SK-N-SH (cell line): ENCODE measurements at regions not wholly inside any gene's neighbourhood (a gene's known extent, or its start where the extent isn't known, plus 50 kb on each side); places are given as distances from the start of the nearest gene placed in this dataset.

Source experiments
- CTCF ChIA-PET: fragments of 300-600, 350-600 bp; formaldehyde crosslinking; extraction: SDS; loops from one replicate; lab custom pipeline; 2021; lab: Yijun Ruan, JAX
- POLR2A ChIA-PET: fragments of 350-600 bp; sonication (Branson Sonifier 250); formaldehyde crosslinking; extraction: SDS; loops from one replicate; lab custom pipeline; 2020; ENCODE audit warnings: antibody characterized with exemption, inconsistent platforms; lab: Yijun Ruan, JAX
- DNase-seq: peaks from one replicate; pipeline ENCODE4 v3.0.0; 2012
- H2AFZ ChIP-seq: fragments of 200-600 bp; sonication (generic); 2 replicates; pipeline ENCODE4 v1.8.1; 2016; ENCODE audit warnings: antibody characterized with exemption, mild to moderate bottlenecking, low read depth
- H3F3A ChIP-seq: fragments of 200-600 bp; sonication (generic); replicated peaks from 2 replicates; pipeline ENCODE3; 2016; ENCODE audit warnings: antibody characterized with exemption, mild to moderate bottlenecking; ENCODE audit not compliant: insufficient read depth
- H3K27ac ChIP-seq, 2 experiments: fragments of 200-500 bp in 1 of 2; fragments of 200-600 bp in 1 of 2; sonication (Bioruptor generic) in 1 of 2; sonication (generic), shearing (Covaris generic) in 1 of 2; 2 replicates each; pipeline versions ENCODE4 v1.5.1 to v1.6.1; 2014 to 2016; ENCODE audit warnings: low read depth in 2 of 2, inconsistent platforms in 1 of 2, low read length in 1 of 2, mild to moderate bottlenecking in 1 of 2, mixed read lengths in 1 of 2
- H3K27me3 ChIP-seq: fragments of 200-600 bp; sonication (generic), shearing (Covaris generic); 2 replicates; pipeline ENCODE4 v1.6.1; 2016; ENCODE audit warnings: mixed run types; ENCODE audit not compliant: insufficient read depth
- H3K36me3 ChIP-seq, 2 experiments: fragments of 200-500 bp in 1 of 2; fragments of 200-600 bp in 1 of 2; sonication (Bioruptor generic) in 1 of 2; sonication (generic) in 1 of 2; replicated peaks in 1 of 2; 2 replicates each; pipeline versions ENCODE3 to v1.5.1; 2014 to 2016; ENCODE audit warnings: low read length in 1 of 2, mild to moderate bottlenecking in 1 of 2; ENCODE audit not compliant: insufficient read depth in 2 of 2, control insufficient read depth in 1 of 2
- H3K4me1 ChIP-seq, 2 experiments: fragments of 200-500 bp in 1 of 2; fragments of 200-600 bp in 1 of 2; sonication (Bioruptor generic) in 1 of 2; sonication (generic), shearing (Covaris generic) in 1 of 2; 2 replicates each; pipeline versions ENCODE4 v1.5.1 to v1.6.1; 2014 to 2016; ENCODE audit warnings: low read depth in 1 of 2, low read length in 1 of 2, mixed run types in 1 of 2; ENCODE audit not compliant: insufficient read depth in 2 of 2, control insufficient read depth in 1 of 2
- H3K4me2 ChIP-seq: fragments of 200-600 bp; sonication (generic), shearing (Covaris generic); 2 replicates; pipeline ENCODE4 v1.6.1; 2017; ENCODE audit warnings: mixed run types
- H3K4me3 ChIP-seq, 2 experiments: fragments of 200-500 bp in 1 of 2; fragments of 200-600 bp in 1 of 2; sonication (Bioruptor generic) in 1 of 2; sonication (generic), shearing (Covaris generic) in 1 of 2; 2 replicates each; pipeline versions ENCODE4 v1.5.1 to v1.8.1; 2014 to 2016; ENCODE audit warnings: low read depth in 2 of 2, inconsistent platforms in 1 of 2, low read length in 1 of 2, mild to moderate bottlenecking in 1 of 2, mixed read lengths in 1 of 2, moderate library complexity in 1 of 2
- H3K79me2 ChIP-seq: fragments of 200-600 bp; sonication (generic); 2 replicates; pipeline ENCODE4 v1.8.1; 2017; ENCODE audit warnings: mild to moderate bottlenecking; ENCODE audit not compliant: insufficient read depth
- H3K9ac ChIP-seq: fragments of 200-600 bp; sonication (generic); 2 replicates; pipeline ENCODE4 v1.6.1; 2017; ENCODE audit warnings: mixed run types
- H3K9me2 ChIP-seq: fragments of 200-600 bp; sonication (generic); 2 replicates; pipeline ENCODE4 v1.6.1; 2017; ENCODE audit warnings: mixed run types
- H3K9me3 ChIP-seq: fragments of 200-600 bp; sonication (generic); 2 replicates; pipeline ENCODE4 v1.6.1; 2017; ENCODE audit warnings: mixed run types, mild to moderate bottlenecking, moderate library complexity
- H4K20me1 ChIP-seq: fragments of 200-600 bp; sonication (generic); 2 replicates; pipeline ENCODE4 v1.6.1; 2017; ENCODE audit warnings: mild to moderate bottlenecking, mixed run types; ENCODE audit not compliant: insufficient read depth
- EP300 ChIP-seq, 2 experiments: IDR thresholded peaks; 2 replicates each; pipeline versions ENCODE4 v1.4.0 to v1.6.1; 2012; ENCODE audit warnings: borderline replicate concordance in 1 of 2, low read depth in 1 of 2, low read length in 1 of 2
- FOXM1 ChIP-seq: IDR thresholded peaks from 2 replicates; pipeline ENCODE4 v1.4.0; 2012; ENCODE audit warnings: low read depth, mild to moderate bottlenecking
- GABPA ChIP-seq: IDR thresholded peaks from 2 replicates; pipeline ENCODE4 v1.4.0; 2012; ENCODE audit warnings: low read depth, mild to moderate bottlenecking
- GATA2 ChIP-seq: sonication (generic); formaldehyde crosslinking; IDR thresholded peaks from 2 replicates; pipeline ENCODE4 v1.5.0; 2020; ENCODE audit warnings: mild to moderate bottlenecking, missing genetic modification reagents
- JUND ChIP-seq: IDR thresholded peaks from 2 replicates; pipeline ENCODE4 v1.4.0; 2012
- MAX ChIP-seq: IDR thresholded peaks from 2 replicates; pipeline ENCODE4 v1.4.0; 2012; ENCODE audit warnings: low read depth
- MXI1 ChIP-seq: IDR thresholded peaks from 2 replicates; pipeline ENCODE4 v1.6.1; 2012; ENCODE audit warnings: mild to moderate bottlenecking, low read depth, low read length, improper control_type of control experiment
- NFIC ChIP-seq: IDR thresholded peaks from 2 replicates; pipeline ENCODE4 v1.4.0; 2012; ENCODE audit warnings: borderline replicate concordance
- PBX3 ChIP-seq: IDR thresholded peaks from 2 replicates; pipeline ENCODE4; 2012
- POLR2AphosphoS5 ChIP-seq: IDR thresholded peaks from 2 replicates; pipeline ENCODE4 v1.6.1; 2012; ENCODE audit warnings: low read depth, low read length
- RAD21 ChIP-seq: IDR thresholded peaks from 2 replicates; pipeline ENCODE4 v1.6.1; 2012; ENCODE audit warnings: mild to moderate bottlenecking, low read length
- RCOR1 ChIP-seq: fragments of 150-350 bp; IDR thresholded peaks from 2 replicates; pipeline ENCODE4 v1.6.1; 2017; ENCODE audit warnings: antibody characterized with exemption, low read length
- SMC3 ChIP-seq: IDR thresholded peaks from 2 replicates; pipeline ENCODE4 v1.6.1; 2012; ENCODE audit warnings: low read depth, low read length, improper control_type of control experiment
- TAF1 ChIP-seq: IDR thresholded peaks from 2 replicates; pipeline ENCODE4 v1.6.1; 2012; ENCODE audit warnings: low read depth, mild to moderate bottlenecking, low read length, moderate library complexity, borderline replicate concordance
- TCF12 ChIP-seq: IDR thresholded peaks from 2 replicates; pipeline ENCODE4 v1.4.0; 2012
- TEAD4 ChIP-seq: IDR thresholded peaks from 2 replicates; pipeline ENCODE4 v1.4.0; 2012; ENCODE audit warnings: mild to moderate bottlenecking, borderline replicate concordance; ENCODE audit not compliant: insufficient read depth
- USF1 ChIP-seq: IDR thresholded peaks from 2 replicates; pipeline ENCODE4 v1.4.0; 2012; ENCODE audit warnings: low read depth, borderline replicate concordance
- USF2 ChIP-seq: fragments of 150-350 bp; IDR thresholded peaks from 2 replicates; pipeline ENCODE4 v1.6.1; 2017; ENCODE audit warnings: antibody characterized with exemption, low read length, low read depth, borderline replicate concordance
- ZBTB33 ChIP-seq: IDR thresholded peaks from 2 replicates; pipeline ENCODE4 v1.4.0; 2012; ENCODE audit warnings: low read depth, borderline replicate concordance
- WGBS: methylation state at CpG from one replicate; pipeline ENCODE4 v1.1.6; 2017; ENCODE audit warnings: low lambda C conversion rate; 5-methylcytosine and 5-hydroxymethylcytosine counted together

- Histone ChIP-seq H3K9me3 (0 out of 2 replicates have a peak, but pooled peaks cover 2% of the 10 kb centered on the region), H3K27ac (no peak overlapping the region), H3K27me3 (no peaks in the 10 kb centered on the region), H3K9ac (no peak overlapping the region), H3K79me2 (no peaks in the 10 kb centered on the region), H3F3A (no peaks in the 10 kb centered on the region), H4K20me1 (no peaks in the 10 kb centered on the region), H3K4me3 (no peak overlapping the region), H3K4me1 (peaks cover 0 to 8% of the 10 kb centered on the region in 2 experiments; a peak in 1 of 4 replicates), H3K9me2 (no peaks in the 10 kb centered on the region), H3K36me3 (no peaks in the 10 kb centered on the region), H3K4me2 (no peak overlapping the region), H2AFZ (no peak overlapping the region)
- ChIA-PET CTCF (interaction anchor here (1.1 to 1.8 kb wide), 2 partner anchors 25 to 522 kb away, joined by 3 to 5 read pairs; no protein-coding TSS in a partner anchor), POLR2A (no interaction called here)
- DNase-seq = no peak
- TF ChIP-seq TCF12 (no peak), POLR2AphosphoS5 (no peak), PBX3 (no peak), ZBTB33 (no peak), TEAD4 (no peak), GATA2 (CRISPR knock-in tag) (no peak), FOXM1 (no peak), RAD21 (no peak), RCOR1 (no peak), EP300 (IDR thresholded peaks at IDR 0.05; ENCODE audit: borderline replicate concordance in 1 of 2, low read depth in 1 of 2, low read length in 1 of 2) (no peak)
- WGBS = 13% methylated on average over 2 of the region's 2 CpGs
Observed at GRCh38 chr7:136325027-136325426, 347.9 kb upstream of the MTPN start.

GRCh38 chr7:136324073-136324704 lies 347.0 kb upstream of the MTPN start:
- Histone ChIP-seq H3K4me2 (no peak overlapping the region), H3K4me1 (peaks cover 0 to 8% of the 10 kb centered on the region in 2 experiments; a peak in 1 of 4 replicates), H4K20me1 (no peaks in the 10 kb centered on the region), H3F3A (no peaks in the 10 kb centered on the region), H3K27ac (no peak overlapping the region), H3K4me3 (no peak overlapping the region), H3K79me2 (no peaks in the 10 kb centered on the region), H3K9ac (no peak overlapping the region), H3K27me3 (no peaks in the 10 kb centered on the region), H3K9me2 (no peaks in the 10 kb centered on the region), H2AFZ (no peak overlapping the region), H3K36me3 (no peaks in the 10 kb centered on the region), H3K9me3 (0 out of 2 replicates have a peak, but pooled peaks cover 4% of the 10 kb centered on the region)
- CTCF ChIA-PET = interaction anchor here (1.5 kb wide), 1 partner anchor 12 kb away, joined by 4 read pairs; no protein-coding TSS in a partner anchor
- POLR2A ChIA-PET = no interaction called here
- 6% methylated on average over 4 of the region's 4 CpGs for WGBS
- no peak for DNase-seq
- TF ChIP-seq GABPA = no peak
- no peak for TF ChIP-seq PBX3
- TF ChIP-seq ZBTB33 = no peak
- no peak for TF ChIP-seq NFIC
- no peak for TF ChIP-seq SMC3
- TF ChIP-seq FOXM1 = no peak
- TF ChIP-seq TAF1 = no peak
- TF ChIP-seq MAX = no peak
- TF ChIP-seq USF1 = no peak
- no peak for TF ChIP-seq USF2
- no peak for TF ChIP-seq JUND
- no peak for TF ChIP-seq MXI1
